Mammary epithelial cell (primary cell): ENCODE measurements at regions not wholly inside any gene's neighbourhood (a gene's known extent, or its start where the extent isn't known, plus 50 kb on each side); places are given as distances from the start of the nearest gene placed in this dataset.

Source experiments
- CTCF ChIP-seq, 2 donors: IDR thresholded peaks in 1 of 2; conservative IDR thresholded peaks in 1 of 2; 2 replicates each; pipeline ENCODE4 v1.5.1; 2011 to 2012; ENCODE audit warnings: inconsistent platforms in 2 of 2, low read length in 2 of 2, mild to moderate bottlenecking in 2 of 2, control low read depth in 1 of 2, low read depth in 1 of 2; ENCODE audit not compliant: insufficient read depth in 1 of 2; ENCODE audit errors: extremely low read depth in 1 of 2
- EZH2 ChIP-seq: IDR thresholded peaks from 2 replicates; pipeline ENCODE4 v1.6.1; 2012; ENCODE audit warnings: low read length, inconsistent platforms, borderline replicate concordance

GRCh38 chr3:78204977-78205376, 1165.1 kb downstream of the ROBO2 start:
- TF ChIP-seq EZH2 (no peak), CTCF (conservative IDR thresholded peaks at IDR 0.05 in 1 of 2, IDR thresholded peaks at IDR 0.05 in 1 of 2; ENCODE audit: extremely low read depth in 1 of 2, insufficient read depth in 1 of 2, low read depth in 1 of 2, low read length in 2 of 2) (no peak)
